ENCODE measurements at regions not wholly inside any gene's neighbourhood (a gene's known extent, or its start where the extent isn't known, plus 50 kb on each side); places are given as distances from the start of the nearest gene placed in this dataset.
"Not testable (repeated sequence)": the region's sequence is repeated elsewhere in the genome, so short reads cannot be mapped to it uniquely, and the experiment has no call there.

- no peak for DNase-seq
These were observed 214.4 kb upstream of the CBLB start for GRCh38 chr3:106083207-106083606.

GRCh38 chr3:106083854-106084253, 215.0 kb upstream of the CBLB start:
- no peak for DNase-seq

GRCh38 chr3:106086038-106086437, 217.2 kb upstream of the CBLB start:
- DNase-seq: no peak

GRCh38 chr3:106086636-106087035, 217.8 kb upstream of the CBLB start:
- no peak for DNase-seq

GRCh38 chr3:106088304-106088703, 219.5 kb upstream of the CBLB start:
- no peak for DNase-seq

GRCh38 chr3:106088899-106089298, 220.1 kb upstream of the CBLB start:
- no peak for DNase-seq

GRCh38 chr3:106089806-106090205, 221.0 kb upstream of the CBLB start:
- no peak for DNase-seq

GRCh38 chr3:106092792-106093191, 224.0 kb upstream of the CBLB start:
- no peak for DNase-seq

GRCh38 chr3:106093616-106094015, 224.8 kb upstream of the CBLB start:
- no peak for DNase-seq

- DNase-seq: no peak
These were observed 229.1 kb upstream of the CBLB start for GRCh38 chr3:106097817-106098435.

- no peak for DNase-seq
These were observed 234.6 kb upstream of the CBLB start for GRCh38 chr3:106103383-106103782.

- DNase-seq: no peak
These were observed 235.3 kb upstream of the CBLB start for GRCh38 chr3:106104078-106104477.

GRCh38 chr3:106108925-106109324, 240.1 kb upstream of the CBLB start:
- no peak for DNase-seq

- DNase-seq: not testable (repeated sequence)
These were observed 243.7 kb upstream of the CBLB start for GRCh38 chr3:106112561-106112960.

GRCh38 chr3:106113747-106114146, 244.9 kb upstream of the CBLB start:
- no peak for DNase-seq

- DNase-seq: no peak
These were observed 245.4 kb upstream of the CBLB start for GRCh38 chr3:106114220-106114619.

GRCh38 chr3:106114848-106115247, 246.0 kb upstream of the CBLB start:
- DNase-seq: no peak

- DNase-seq: no peak
These were observed 246.7 kb upstream of the CBLB start for GRCh38 chr3:106115557-106115956.

- DNase-seq: no peak
These were observed 248.1 kb upstream of the CBLB start for GRCh38 chr3:106116733-106117489.

- no peak for DNase-seq
These were observed 248.7 kb upstream of the CBLB start for GRCh38 chr3:106117490-106117858.

GRCh38 chr3:106119614-106120082, 250.8 kb upstream of the CBLB start:
- no peak for DNase-seq

- DNase-seq: no peak
These were observed 251.5 kb upstream of the CBLB start for GRCh38 chr3:106120356-106120755.

- DNase-seq: no peak
These were observed 252.9 kb upstream of the CBLB start for GRCh38 chr3:106121491-106122289.

GRCh38 chr3:106124818-106125217, 256.0 kb upstream of the CBLB start:
- no peak for DNase-seq

All from stimulated activated CD4-positive, alpha-beta T cell treated with anti-CD3 and anti-CD28 coated beads, Interleukin-2, amount 100 ng/mL, for 24 hours (primary cell).